ENCODE measurements at regions not wholly inside any gene's neighbourhood (a gene's known extent, or its start where the extent isn't known, plus 50 kb on each side); places are given as distances from the start of the nearest gene placed in this dataset.

GRCh38 chr12:61490526-61491498 lies 769.4 kb upstream of the USP15 start:
- no peak for DNase-seq (ENCODE audit: low read depth in 2 of 2)

- no peak for DNase-seq (ENCODE audit: low read depth in 2 of 2)
These were observed 758.0 kb upstream of the USP15 start for GRCh38 chr12:61502179-61502578.

GRCh38 chr12:61504396-61505080 lies 755.7 kb upstream of the USP15 start:
- no peak for DNase-seq (ENCODE audit: low read depth in 2 of 2)

GRCh38 chr12:61513499-61513898 lies 746.7 kb upstream of the USP15 start:
- DNase-seq (ENCODE audit: low read depth in 2 of 2), result no peak

GRCh38 chr12:61514016-61514415 lies 746.2 kb upstream of the USP15 start:
- no peak for DNase-seq (ENCODE audit: low read depth in 2 of 2)

- DNase-seq (ENCODE audit: low read depth in 2 of 2), result no peak
These were observed 738.9 kb upstream of the USP15 start for GRCh38 chr12:61521258-61521657.

GRCh38 chr12:61523276-61523992 lies 736.8 kb upstream of the USP15 start:
- DNase-seq (ENCODE audit: low read depth in 2 of 2), result no peak

GRCh38 chr12:61524851-61525250 lies 735.4 kb upstream of the USP15 start:
- DNase-seq (ENCODE audit: low read depth in 2 of 2), result no peak

GRCh38 chr12:61525331-61525730 lies 734.9 kb upstream of the USP15 start:
- no peak for DNase-seq (ENCODE audit: low read depth in 2 of 2)

- DNase-seq (ENCODE audit: low read depth in 2 of 2), result no peak
These were observed 729.7 kb upstream of the USP15 start for GRCh38 chr12:61530456-61530855.

- no peak for DNase-seq (ENCODE audit: low read depth in 2 of 2)
These were observed 729.0 kb upstream of the USP15 start for GRCh38 chr12:61531195-61531594.

GRCh38 chr12:61536117-61536516 lies 724.1 kb upstream of the USP15 start:
- no peak for DNase-seq (ENCODE audit: low read depth in 2 of 2)

GRCh38 chr12:61536525-61536924 lies 723.7 kb upstream of the USP15 start:
- DNase-seq (ENCODE audit: low read depth in 2 of 2), result no peak

GRCh38 chr12:61538951-61539350 lies 721.3 kb upstream of the USP15 start:
- DNase-seq (ENCODE audit: low read depth in 2 of 2), result no peak

- no peak for DNase-seq (ENCODE audit: low read depth in 2 of 2)
These were observed 717.7 kb upstream of the USP15 start for GRCh38 chr12:61542551-61542950.

- no peak for DNase-seq (ENCODE audit: low read depth in 2 of 2)
These were observed 713.9 kb upstream of the USP15 start for GRCh38 chr12:61546296-61546695.

GRCh38 chr12:61553091-61553490 lies 707.1 kb upstream of the USP15 start:
- DNase-seq (ENCODE audit: low read depth in 2 of 2), result no peak

GRCh38 chr12:61554268-61555008 lies 705.8 kb upstream of the USP15 start:
- DNase-seq (ENCODE audit: low read depth in 2 of 2), result no peak

GRCh38 chr12:61563665-61564450 lies 696.3 kb upstream of the USP15 start:
- DNase-seq (ENCODE audit: low read depth in 2 of 2), result no peak

GRCh38 chr12:61564466-61564865 lies 695.7 kb upstream of the USP15 start:
- DNase-seq (ENCODE audit: low read depth in 2 of 2), result no peak

GRCh38 chr12:61566183-61566582 lies 694.0 kb upstream of the USP15 start:
- DNase-seq (ENCODE audit: low read depth in 2 of 2), result no peak

Measured in stimulated activated CD4-positive, alpha-beta T cell treated with anti-CD3 and anti-CD28 coated beads, Interleukin-15, amount 100 ng/mL, for 48 hours (primary cell).